ENCODE measurements at regions not wholly inside any gene's neighbourhood (a gene's known extent, or its start where the extent isn't known, plus 50 kb on each side); places are given as distances from the start of the nearest gene placed in this dataset.

GRCh38 chr11:86741839-86742805 is 58.2 kb upstream of the PRSS23 start (continued):
- TF ChIP-seq CTCF (IDR thresholded peaks at IDR 0.05 in 2 of 3, conservative IDR thresholded peaks at IDR 0.05 in 1 of 3; ENCODE audit: insufficient read depth in 2 of 3, low read depth in 1 of 3, low read length in 3 of 3), result no peak
- TF ChIP-seq MTA3 (IDR thresholded peaks at IDR 0.05; ENCODE audit: borderline replicate concordance), result no peak
- TF ChIP-seq HNRNPUL1 (IDR thresholded peaks at IDR 0.05; ENCODE audit: low read length), result no peak
- TF ChIP-seq MITF (IDR thresholded peaks at IDR 0.05), result no peak
- no peak for TF ChIP-seq PRPF4 (IDR thresholded peaks at IDR 0.05; ENCODE audit: insufficient read depth, low read depth, low read length, poor library complexity, severe bottlenecking)
- TF ChIP-seq CHD7 (IDR thresholded peaks at IDR 0.05; ENCODE audit: low read depth, low read length), result no peak
- no peak for TF ChIP-seq POLR2AphosphoS2 (IDR thresholded peaks at IDR 0.05; ENCODE audit: low read length)
- TF ChIP-seq ARID3A (IDR thresholded peaks at IDR 0.05; ENCODE audit: borderline replicate concordance, low read depth, low read length), result no peak

Measured in K562 (cell line).